Ovary (tissue), 7 donors: ENCODE measurements at regions not wholly inside any gene's neighbourhood (a gene's known extent, or its start where the extent isn't known, plus 50 kb on each side); places are given as distances from the start of the nearest gene placed in this dataset. TPM values are rescaled to one million over a fixed set of nuclear protein-coding genes. Genes with fewer than 3 reads are reported as not detected.

Experiments
- DNase-seq, 5 donors: peaks; one replicate each; pipeline ENCODE4 v3.0.0-alpha.2; 2019 to 2020
- H3K27ac ChIP-seq, 2 donors: fragments of 200-600 bp; one replicate each; pipeline versions ENCODE4 v1.5.1 to v1.8.0; 2019 to 2022
- H3K27me3 ChIP-seq: fragments of 200-600 bp; one replicate; pipeline ENCODE4 v1.8.0; 2022
- H3K36me3 ChIP-seq: fragments of 200-600 bp; sonication (generic); one replicate; pipeline ENCODE4 v1.5.1; 2019
- H3K4me1 ChIP-seq: one replicate; pipeline ENCODE4 v1.8.1; 2013; ENCODE audit warnings: mild to moderate bottlenecking, moderate library complexity; ENCODE audit not compliant: insufficient read depth
- H3K4me3 ChIP-seq: fragments of 200-600 bp; sonication (generic); one replicate; pipeline ENCODE4 v1.5.1; 2017
- H3K9me3 ChIP-seq, 2 donors: fragments of 200-600 bp in 1 of 2; sonication (generic) in 1 of 2; one replicate each; pipeline versions ENCODE4 v1.5.1 to v1.8.1; 2013 to 2019; ENCODE audit warnings: mild to moderate bottlenecking in 1 of 2, moderate library complexity in 1 of 2
- EP300 ChIP-seq: sonication (generic); formaldehyde crosslinking; IDR thresholded peaks from one replicate; pipeline ENCODE4 v1.6.1; 2017; ENCODE audit warnings: antibody characterized with exemption
- POLR2A ChIP-seq: fragments of 450-650 bp; IDR thresholded peaks from one replicate; pipeline ENCODE4 v1.6.1; 2017; ENCODE audit warnings: antibody characterized with exemption, mild to moderate bottlenecking, moderate library complexity
- WGBS, 3 donors: extraction: QIAGEN DNeasy Blood & Tissue Kit in 1 of 3; methylation state at CpG; one replicate each; pipeline versions ENCODE4 v1.1.5 to v1.1.7; 2013 to 2017; 5-methylcytosine and 5-hydroxymethylcytosine counted together
- intact Hi-C, 4 donors: fragments of 100-400 bp; cut with DNase I; formaldehyde crosslinking; loops; one replicate each; pipeline versions ENCODE4 v1.11.0 to v1.15.1; 2022 to 2023
- small RNA-seq: library from RNA; depleted of rRNA; stranded (forward); fragments of <200 nt; gene quantifications from one replicate; pipeline ENCODE3, GENCODE V24; 2016
- TF ChIP-seq, protein P1 (sequence below), 3 donors: fragments of 450-650 bp in 2 of 3; fragments of 200-600 bp in 1 of 3; IDR thresholded peaks; one replicate each; pipeline versions ENCODE4 v1.5.1 to v1.8.0; 2016 to 2022; ENCODE audit warnings: antibody characterized with exemption in 3 of 3, mild to moderate bottlenecking in 1 of 3
- donor health status: DM: no; HTN: no; CAD: no; lungs with moderate emphysema.
- donor health status: DM: no; HTN: no; CAD: no.
- donor health status: Bipolar disorder and iron deficiency.
- donor health status: DM: no; HTN: no; CAD: no.
- donor health status: DM: yes; HTN: yes; CAD: no.

DNA sequence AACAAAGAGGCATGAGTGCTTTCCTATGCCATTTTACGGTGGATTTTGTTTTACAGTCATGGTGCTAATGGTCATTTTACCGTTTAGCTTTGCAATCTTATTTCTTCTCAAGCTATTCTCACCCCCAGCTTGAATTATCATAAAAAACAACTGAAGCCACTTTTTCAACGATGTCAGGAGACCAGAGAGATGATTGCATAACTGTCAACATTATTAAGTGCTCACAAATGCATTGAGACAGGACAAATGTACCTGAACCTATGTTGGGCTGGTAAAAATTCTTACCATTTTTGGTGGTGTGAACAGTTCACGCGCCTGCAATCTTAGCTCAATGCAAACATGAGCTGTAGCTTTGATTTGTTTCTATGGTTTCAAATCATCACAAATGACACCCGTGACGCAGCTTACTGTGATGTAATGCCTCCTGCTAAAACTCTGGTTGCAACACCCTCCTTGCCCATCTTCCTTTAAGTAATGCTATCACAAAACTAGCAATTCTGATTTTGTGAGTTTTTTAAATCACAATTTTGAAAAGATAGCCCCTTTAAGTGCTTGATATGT lies 104.4 kb downstream of the UCHL5 start:
- WGBS, 3 donors = 93 to 94% (median 93%) methylated on average over 7 of the region's 7 CpGs
- no peaks in the 10 kb centered on the region for H3K9me3 ChIP-seq
- no peak overlapping the region for H3K27ac ChIP-seq
- H3K4me1 ChIP-seq = no peaks in the 10 kb centered on the region
- DNase-seq = no peak
- no peak overlapping the region for H3K4me3 ChIP-seq
- H3K27me3 ChIP-seq = no peaks in the 10 kb centered on the region
- H3K36me3 ChIP-seq = no peaks in the 10 kb centered on the region
- intact Hi-C loops = no loop called here
- TF ChIP-seq POLR2A = no peak
- no peak for TF ChIP-seq EP300
- TF ChIP-seq, protein P1, sequence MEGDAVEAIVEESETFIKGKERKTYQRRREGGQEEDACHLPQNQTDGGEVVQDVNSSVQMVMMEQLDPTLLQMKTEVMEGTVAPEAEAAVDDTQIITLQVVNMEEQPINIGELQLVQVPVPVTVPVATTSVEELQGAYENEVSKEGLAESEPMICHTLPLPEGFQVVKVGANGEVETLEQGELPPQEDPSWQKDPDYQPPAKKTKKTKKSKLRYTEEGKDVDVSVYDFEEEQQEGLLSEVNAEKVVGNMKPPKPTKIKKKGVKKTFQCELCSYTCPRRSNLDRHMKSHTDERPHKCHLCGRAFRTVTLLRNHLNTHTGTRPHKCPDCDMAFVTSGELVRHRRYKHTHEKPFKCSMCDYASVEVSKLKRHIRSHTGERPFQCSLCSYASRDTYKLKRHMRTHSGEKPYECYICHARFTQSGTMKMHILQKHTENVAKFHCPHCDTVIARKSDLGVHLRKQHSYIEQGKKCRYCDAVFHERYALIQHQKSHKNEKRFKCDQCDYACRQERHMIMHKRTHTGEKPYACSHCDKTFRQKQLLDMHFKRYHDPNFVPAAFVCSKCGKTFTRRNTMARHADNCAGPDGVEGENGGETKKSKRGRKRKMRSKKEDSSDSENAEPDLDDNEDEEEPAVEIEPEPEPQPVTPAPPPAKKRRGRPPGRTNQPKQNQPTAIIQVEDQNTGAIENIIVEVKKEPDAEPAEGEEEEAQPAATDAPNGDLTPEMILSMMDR (IDR thresholded peaks at IDR 0.05) = no peak

GRCh38 chr1:192958350-192958749 lies 100.8 kb downstream of the UCHL5 start:
- Histone ChIP-seq H3K9me3 (no peaks in the 10 kb centered on the region), H3K4me3 (no peak overlapping the region), H3K27me3 (no peaks in the 10 kb centered on the region), H3K27ac (no peak overlapping the region), H3K36me3 (no peaks in the 10 kb centered on the region), H3K4me1 (no peaks in the 10 kb centered on the region)
- TF ChIP-seq, protein P1 (IDR thresholded peaks at IDR 0.05) = no peak
- TF ChIP-seq POLR2A (no peak), EP300 (no peak)
- intact Hi-C loops = no loop called here
- no peak for DNase-seq

- intact Hi-C loops = no loop called here
- H3K9me3 ChIP-seq = no peaks in the 10 kb centered on the region
- H3K36me3 ChIP-seq = no peaks in the 10 kb centered on the region
- no peak for DNase-seq
- TF ChIP-seq, protein P1 (IDR thresholded peaks at IDR 0.05) = no peak
- TF ChIP-seq POLR2A = no peak
- TF ChIP-seq EP300 = no peak
- H3K4me1 ChIP-seq = no peaks in the 10 kb centered on the region
- no peak overlapping the region for H3K4me3 ChIP-seq
- H3K27ac ChIP-seq = no peak overlapping the region
- no peaks in the 10 kb centered on the region for H3K27me3 ChIP-seq
These were observed 100.3 kb downstream of the UCHL5 start for GRCh38 chr1:192958871-192959270.

DNA sequence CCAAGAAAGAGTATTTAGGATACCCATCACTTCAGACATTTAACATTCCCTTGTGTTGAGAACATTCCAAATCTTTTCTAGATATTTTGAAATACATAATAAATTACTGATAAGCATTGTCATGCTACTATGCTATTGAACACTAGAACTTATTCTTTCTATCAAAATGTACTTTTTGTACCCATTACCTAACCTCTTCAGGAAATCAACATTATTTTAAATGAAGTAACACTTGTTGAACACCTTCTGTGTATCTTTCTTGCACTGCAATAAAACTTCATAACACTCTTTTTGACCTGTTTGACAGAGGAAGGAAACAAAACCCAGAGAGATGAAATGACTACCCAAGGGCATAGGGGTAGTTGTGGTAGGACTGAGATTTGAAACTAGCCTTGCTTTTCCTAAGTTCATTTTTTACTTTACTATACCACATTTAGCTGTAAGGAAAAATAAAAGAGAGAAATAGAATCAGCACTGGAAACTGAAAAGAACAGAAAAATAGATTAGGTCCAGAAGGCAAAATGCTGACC lies 99.4 kb downstream of the UCHL5 start:
- intact Hi-C loops = no loop called here
- Histone ChIP-seq H3K4me3 (no peak overlapping the region), H3K27ac (no peak overlapping the region), H3K27me3 (no peaks in the 10 kb centered on the region), H3K9me3 (no peaks in the 10 kb centered on the region), H3K4me1 (no peaks in the 10 kb centered on the region), H3K36me3 (no peaks in the 10 kb centered on the region)
- no peak for DNase-seq
- TF ChIP-seq, protein P1 (IDR thresholded peaks at IDR 0.05) = no peak
- TF ChIP-seq EP300 = no peak
- TF ChIP-seq POLR2A = no peak

Small RNAs in the stretch of these regions (small RNA-seq; reads per million reads assigned to genes)
- gene RN7SKP126 = not detected
